Astrocyte (in vitro differentiated cells and primary cell): ENCODE measurements at regions not wholly inside any gene's neighbourhood (a gene's known extent, or its start where the extent isn't known, plus 50 kb on each side); places are given as distances from the start of the nearest gene placed in this dataset.
"Not testable (repeated sequence)": the region's sequence is repeated elsewhere in the genome, so short reads cannot be mapped to it uniquely, and the experiment has no call there.

ENCODE experiments used
- DNase-seq: peaks from one replicate; pipeline ENCODE4 v3.0.0-alpha.2; 2010; ENCODE audit warnings: low read depth
- FAIRE-seq: peaks from 2 replicates; lab custom pipeline; 2011; peaks lifted over from hg19 to GRCh38; lab: Jason Lieb, UNC
- H2AFZ ChIP-seq: 2 replicates; pipeline ENCODE4 v1.6.0; 2012; ENCODE audit warnings: low read depth, low read length, inconsistent platforms
- H3K27ac ChIP-seq: 2 replicates; pipeline ENCODE4 v1.5.1; 2011; ENCODE audit warnings: low read depth, low read length, inconsistent platforms
- H3K27me3 ChIP-seq: 2 replicates; pipeline ENCODE4 v1.6.0; 2011; ENCODE audit warnings: low read length, inconsistent platforms; ENCODE audit not compliant: insufficient read depth
- H3K36me3 ChIP-seq: 2 replicates; pipeline ENCODE4 v1.5.1; 2011; ENCODE audit warnings: low read length, inconsistent platforms; ENCODE audit not compliant: insufficient read depth
- H3K4me1 ChIP-seq: 2 replicates; pipeline ENCODE4 v1.5.1; 2011; ENCODE audit warnings: low read length, inconsistent platforms; ENCODE audit not compliant: insufficient read depth
- H3K4me2 ChIP-seq: 2 replicates; pipeline ENCODE4 v1.6.0; 2012; ENCODE audit warnings: low read length, inconsistent platforms
- H3K4me3 ChIP-seq: 2 replicates; pipeline ENCODE4 v1.5.1; 2011; ENCODE audit warnings: low read depth, mild to moderate bottlenecking, low read length, inconsistent platforms; ENCODE audit not compliant: insufficient read depth
- H3K79me2 ChIP-seq: 2 replicates; pipeline ENCODE4 v1.6.0; 2012; ENCODE audit warnings: mild to moderate bottlenecking, low read length, inconsistent platforms; ENCODE audit not compliant: insufficient read depth
- H3K9ac ChIP-seq: 2 replicates; pipeline ENCODE4 v1.6.0; 2012; ENCODE audit warnings: mild to moderate bottlenecking, low read length, inconsistent platforms
- H3K9me3 ChIP-seq: 2 replicates; pipeline ENCODE4 v1.5.1; 2012; ENCODE audit warnings: low read depth, mild to moderate bottlenecking, low read length, inconsistent platforms; ENCODE audit not compliant: insufficient read depth
- H4K20me1 ChIP-seq: 2 replicates; pipeline ENCODE4 v1.6.0; 2012; ENCODE audit warnings: low read length, inconsistent platforms; ENCODE audit not compliant: insufficient read depth
- H3K27ac Mint-ChIP-seq: one replicate; pipeline ENCODE4 v1.8.0; 2021; ENCODE audit warnings: mild to moderate bottlenecking, mixed read lengths; ENCODE audit not compliant: unreplicated experiment
- H3K27me3 Mint-ChIP-seq: one replicate; pipeline ENCODE4 v1.8.0; 2021; ENCODE audit warnings: low read depth, mixed read lengths; ENCODE audit not compliant: unreplicated experiment
- H3K36me3 Mint-ChIP-seq: one replicate; pipeline ENCODE4 v1.8.0; 2021; ENCODE audit warnings: low read depth, mixed read lengths; ENCODE audit not compliant: unreplicated experiment
- H3K4me1 Mint-ChIP-seq: one replicate; pipeline ENCODE4 v1.8.0; 2021; ENCODE audit warnings: low read depth, mixed read lengths; ENCODE audit not compliant: unreplicated experiment
- H3K4me3 Mint-ChIP-seq: one replicate; pipeline ENCODE4 v1.8.0; 2021; ENCODE audit warnings: mild to moderate bottlenecking, moderate library complexity, mixed read lengths; ENCODE audit not compliant: unreplicated experiment
- H3K9me3 Mint-ChIP-seq: one replicate; pipeline ENCODE4 v1.8.0; 2021; ENCODE audit warnings: mild to moderate bottlenecking, mixed read lengths; ENCODE audit not compliant: unreplicated experiment
- CTCF ChIP-seq: IDR thresholded peaks from 2 replicates; pipeline ENCODE4 v1.5.1; 2011; ENCODE audit warnings: low read depth, mild to moderate bottlenecking, inconsistent platforms, low read length, moderate library complexity; ENCODE audit not compliant: insufficient read depth
- EZH2 ChIP-seq: IDR thresholded peaks from 2 replicates; pipeline ENCODE4 v1.6.1; 2012; ENCODE audit warnings: mild to moderate bottlenecking, low read length, inconsistent platforms; ENCODE audit not compliant: insufficient read depth

GRCh38 chr13:53285896-53286430 lies 257.4 kb downstream of the OLFM4 start:
- H3K4me3 Mint-ChIP-seq: no peak overlapping the region
- H3K9me3 Mint-ChIP-seq: no peaks in the 10 kb centered on the region
- Histone ChIP-seq H2AFZ (no peak overlapping the region), H3K9me3 (no peaks in the 10 kb centered on the region), H3K36me3 (no peaks in the 10 kb centered on the region), H3K4me2 (no peak overlapping the region), H3K27me3 (no peaks in the 10 kb centered on the region), H3K9ac (no peak overlapping the region), H3K27ac (no peak overlapping the region), H3K79me2 (no peaks in the 10 kb centered on the region), H4K20me1 (no peaks in the 10 kb centered on the region), H3K4me1 (no peaks in the 10 kb centered on the region), H3K4me3 (no peak overlapping the region)
- no peak for DNase-seq
- no peak for TF ChIP-seq CTCF
- TF ChIP-seq EZH2: no peak
- FAIRE-seq: no peak
- H3K27me3 Mint-ChIP-seq: peaks cover 14% of the 10 kb centered on the region
- H3K36me3 Mint-ChIP-seq: no peaks in the 10 kb centered on the region
- H3K4me1 Mint-ChIP-seq: peaks cover 2% of the 10 kb centered on the region
- H3K27ac Mint-ChIP-seq: no peak overlapping the region

GRCh38 chr13:53298396-53298795 lies 269.8 kb downstream of the OLFM4 start:
- FAIRE-seq: no peak
- no peak overlapping the region for H3K27ac ChIP-seq
- H3K4me3 ChIP-seq: no peak overlapping the region
- H3K4me1 ChIP-seq: no peaks in the 10 kb centered on the region
- no peak for DNase-seq
- Mint-ChIP-seq H3K36me3 (no peaks in the 10 kb centered on the region), H3K9me3 (no peaks in the 10 kb centered on the region), H3K27ac (no peak overlapping the region), H3K4me3 (no peak overlapping the region), H3K4me1 (no peaks in the 10 kb centered on the region), H3K27me3 (no peaks in the 10 kb centered on the region)
- no peaks in the 10 kb centered on the region for H3K27me3 ChIP-seq
- no peaks in the 10 kb centered on the region for H4K20me1 ChIP-seq
- no peak overlapping the region for H3K9ac ChIP-seq
- H3K36me3 ChIP-seq: no peaks in the 10 kb centered on the region
- no peak for TF ChIP-seq EZH2
- no peak for TF ChIP-seq CTCF
- H2AFZ ChIP-seq: no peak overlapping the region
- H3K9me3 ChIP-seq: no peaks in the 10 kb centered on the region
- H3K4me2 ChIP-seq: no peak overlapping the region
- no peaks in the 10 kb centered on the region for H3K79me2 ChIP-seq

GRCh38 chr13:53301449-53301848 lies 272.8 kb downstream of the OLFM4 start:
- Mint-ChIP-seq H3K9me3 (peaks cover 3% of the 10 kb centered on the region), H3K4me3 (no peak overlapping the region), H3K27me3 (no peaks in the 10 kb centered on the region), H3K4me1 (no peaks in the 10 kb centered on the region), H3K36me3 (no peaks in the 10 kb centered on the region), H3K27ac (no peak overlapping the region)
- Histone ChIP-seq H3K27ac (no peak overlapping the region), H3K79me2 (no peaks in the 10 kb centered on the region), H3K36me3 (no peaks in the 10 kb centered on the region), H3K9ac (no peak overlapping the region), H3K27me3 (no peaks in the 10 kb centered on the region), H2AFZ (no peak overlapping the region), H3K4me2 (no peak overlapping the region), H3K4me3 (no peak overlapping the region), H3K9me3 (no peaks in the 10 kb centered on the region), H4K20me1 (no peaks in the 10 kb centered on the region), H3K4me1 (no peaks in the 10 kb centered on the region)
- FAIRE-seq (no peak), DNase-seq (no peak)
- TF ChIP-seq CTCF (no peak), EZH2 (no peak)

- not testable (repeated sequence) for H3K27me3 Mint-ChIP-seq, H3K9me3 ChIP-seq, DNase-seq, H3K4me3 Mint-ChIP-seq, FAIRE-seq, H3K4me1 ChIP-seq, H4K20me1 ChIP-seq, H3K4me1 Mint-ChIP-seq, H3K27ac Mint-ChIP-seq, H3K4me3 ChIP-seq, H3K27me3 ChIP-seq, H3K9me3 Mint-ChIP-seq, H2AFZ ChIP-seq, H3K36me3 Mint-ChIP-seq, H3K9ac ChIP-seq, H3K79me2 ChIP-seq, H3K27ac ChIP-seq, H3K36me3 ChIP-seq, H3K4me2 ChIP-seq
These were observed 276.8 kb downstream of the OLFM4 start for GRCh38 chr13:53305419-53305818.
